Renal pelvis (tissue), 1 donor: ENCODE measurements at regions not wholly inside any gene's neighbourhood (a gene's known extent, or its start where the extent isn't known, plus 50 kb on each side); places are given as distances from the start of the nearest gene placed in this dataset.

Source experiments
- DNase-seq: peaks from one replicate; pipeline ENCODE4 v3.0.0-alpha.2; 2013

- DNase-seq, result no peak
Measured at GRCh38 chr6:43904311-43905123, 134.5 kb downstream of the VEGFA start.

- no peak for DNase-seq
Measured at GRCh38 chr6:43903739-43904290, 133.8 kb downstream of the VEGFA start.

- no peak for DNase-seq
Measured at GRCh38 chr6:43901733-43902230, 131.8 kb downstream of the VEGFA start.

- no peak for DNase-seq
Measured at GRCh38 chr6:43900916-43901732, 131.1 kb downstream of the VEGFA start.

GRCh38 chr6:43900560-43900915, 130.5 kb downstream of the VEGFA start:
- no peak for DNase-seq

GRCh38 chr6:43899830-43900229, 129.8 kb downstream of the VEGFA start:
- no peak for DNase-seq

- DNase-seq, result no peak
Measured at GRCh38 chr6:43898358-43899131, 128.5 kb downstream of the VEGFA start.

- no peak for DNase-seq
Measured at GRCh38 chr6:43897571-43898302, 127.7 kb downstream of the VEGFA start.

- DNase-seq, result no peak
Measured at GRCh38 chr6:43896329-43897255, 126.6 kb downstream of the VEGFA start.

GRCh38 chr6:43895656-43896328, 125.8 kb downstream of the VEGFA start:
- no peak for DNase-seq

GRCh38 chr6:43893073-43893472, 123.1 kb downstream of the VEGFA start:
- DNase-seq, result no peak

GRCh38 chr6:43891072-43891870, 121.3 kb downstream of the VEGFA start:
- no peak for DNase-seq

- DNase-seq, result no peak
Measured at GRCh38 chr6:43890197-43891062, 120.4 kb downstream of the VEGFA start.

GRCh38 chr6:43887906-43888683, 118.1 kb downstream of the VEGFA start:
- DNase-seq, result no peak

- DNase-seq, result no peak
Measured at GRCh38 chr6:43887340-43887858, 117.4 kb downstream of the VEGFA start.

GRCh38 chr6:43886717-43887339, 116.8 kb downstream of the VEGFA start:
- no peak for DNase-seq
